PC-3 (cell line): ENCODE measurements at regions not wholly inside any gene's neighbourhood (a gene's known extent, or its start where the extent isn't known, plus 50 kb on each side); places are given as distances from the start of the nearest gene placed in this dataset.

Experiments used
- ATAC-seq: fragments of 200-7000 bp; cut with Tn5 transposase; 2 replicates; pipeline ENCODE4 v1.9.1; 2020; ENCODE audit warnings: mild to moderate bottlenecking, moderate library complexity
- BruUV-seq: library from RNA; stranded (reverse); fragments of 400-500 nt; replicated peaks from 2 replicates; lab custom pipeline; 2021; lab: Mats Ljungman, UMichigan
- CTCF ChIA-PET: fragments of 300-600 bp; sonication (Branson Sonifier 250); formaldehyde crosslinking; loops from one replicate; lab custom pipeline; 2022; ENCODE audit warnings: antibody characterized with exemption; lab: Charles Lee
- POLR2A ChIA-PET: fragments of 300-600 bp; sonication (Branson Sonifier 250); formaldehyde crosslinking; loops from one replicate; lab custom pipeline; 2022; ENCODE audit warnings: antibody characterized with exemption; ENCODE audit not compliant: unreplicated experiment; lab: Charles Lee
- DNase-seq: peaks from one replicate; pipeline ENCODE4 v3.0.0-alpha.2; 2015
- H2AFZ ChIP-seq: fragments of 300-600 bp; sonication (generic); 2 replicates; pipeline ENCODE4 v1.6.0; 2016; ENCODE audit warnings: antibody characterized with exemption, low read length
- H3F3A ChIP-seq: fragments of 300-600 bp; sonication (generic); one replicate; pipeline ENCODE4 v1.6.0; 2017; ENCODE audit warnings: antibody characterized with exemption, low read length, control low read depth, mild to moderate bottlenecking; ENCODE audit not compliant: unreplicated experiment
- H3K27ac ChIP-seq: fragments of 300-600 bp; sonication (generic); 2 replicates; pipeline ENCODE4 v1.5.1; 2016; ENCODE audit warnings: mild to moderate bottlenecking, low read length
- H3K27me3 ChIP-seq: fragments of 300-600 bp; sonication (generic); 2 replicates; pipeline ENCODE4 v1.6.1; 2016; ENCODE audit warnings: low read length, mixed read lengths
- H3K36me3 ChIP-seq: fragments of 300-600 bp; sonication (generic); 2 replicates; pipeline ENCODE4 v1.6.1; 2016; ENCODE audit warnings: low read depth, mixed run types, low read length, mixed read lengths
- H3K4me1 ChIP-seq: fragments of 300-600 bp; sonication (generic); 2 replicates; pipeline ENCODE4 v1.5.1; 2016; ENCODE audit warnings: low read length; ENCODE audit not compliant: insufficient read depth
- H3K4me2 ChIP-seq: fragments of 300-600 bp; sonication (generic); 2 replicates; pipeline ENCODE4 v1.6.0; 2016; ENCODE audit warnings: low read length
- H3K4me3 ChIP-seq: fragments of 300-600 bp; sonication (generic); 2 replicates; pipeline ENCODE4 v1.5.1; 2016; ENCODE audit warnings: mild to moderate bottlenecking, low read length, mixed read lengths
- H3K79me2 ChIP-seq: fragments of 300-600 bp; sonication (generic); 2 replicates; pipeline ENCODE4 v1.6.1; 2017; ENCODE audit warnings: low read length, mixed read lengths
- H3K9ac ChIP-seq: fragments of 300-600 bp; sonication (generic); 2 replicates; pipeline ENCODE4 v1.6.0; 2016; ENCODE audit warnings: mild to moderate bottlenecking, low read length
- H3K9me2 ChIP-seq: fragments of 300-600 bp; sonication (generic); replicated peaks from 2 replicates; pipeline ENCODE4 v1.6.1; 2016; ENCODE audit warnings: mixed run types, low read length, mixed read lengths
- H3K9me3 ChIP-seq: fragments of 300-600 bp; sonication (generic); 2 replicates; pipeline ENCODE4 v1.6.1; 2016; ENCODE audit warnings: low read length, mixed read lengths
- H4K20me1 ChIP-seq: fragments of 300-600 bp; sonication (generic); 2 replicates; pipeline ENCODE4 v1.6.1; 2016; ENCODE audit warnings: low read length, mixed read lengths
- EZH2 ChIP-seq: fragments of 300-600 bp; sonication (generic); IDR thresholded peaks from one replicate; pipeline ENCODE4 v1.6.1; 2017; ENCODE audit warnings: antibody characterized with exemption, mild to moderate bottlenecking, low read length; ENCODE audit not compliant: unreplicated experiment
- EZH2phosphoT487 ChIP-seq: fragments of 300-600 bp; sonication (generic); IDR thresholded peaks from 2 replicates; pipeline ENCODE4 v1.6.1; 2018; ENCODE audit warnings: mild to moderate bottlenecking, antibody characterized with exemption, low read length, borderline replicate concordance
- intact Hi-C: fragments of 100-400 bp; cut with micrococcal nuclease; formaldehyde crosslinking; loops from 2 replicates; pipeline ENCODE4 v1.9.0; 2023
- TF ChIP-seq, protein P1 (sequence below): fragments of 300-600 bp; sonication (generic); conservative IDR thresholded peaks from 2 replicates; pipeline ENCODE4 v1.5.1; 2017; ENCODE audit warnings: antibody characterized with exemption, low read depth, mild to moderate bottlenecking, low read length

DNA sequence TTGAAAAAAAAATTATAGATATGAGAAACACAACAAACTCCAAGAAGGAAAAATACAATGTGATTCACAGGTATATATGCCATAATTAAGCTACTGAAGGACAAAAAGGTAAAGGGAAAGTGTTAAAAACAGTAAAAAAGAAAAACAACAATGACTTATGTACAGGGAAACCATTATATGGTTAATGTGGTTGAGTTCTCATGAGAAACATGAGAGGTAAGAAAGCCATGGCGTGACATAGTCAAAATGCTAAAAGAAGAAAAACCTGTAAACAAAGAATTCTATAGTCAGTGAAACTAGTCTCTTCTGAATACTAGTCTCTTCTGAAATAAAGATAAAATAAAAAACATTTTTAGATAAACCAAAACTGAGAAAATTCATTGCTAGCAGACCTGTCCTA, 109.1 kb downstream of the NEDD1 start:
- Histone ChIP-seq H3K4me1 (no peaks in the 10 kb centered on the region), H3K4me3 (no peak overlapping the region), H2AFZ (no peak overlapping the region), H3K9ac (no peak overlapping the region), H4K20me1 (no peaks in the 10 kb centered on the region), H3K9me2 (no peaks in the 10 kb centered on the region), H3K9me3 (no peaks in the 10 kb centered on the region), H3F3A (no peaks in the 10 kb centered on the region), H3K27ac (no peak overlapping the region), H3K79me2 (no peaks in the 10 kb centered on the region), H3K4me2 (no peak overlapping the region), H3K36me3 (no peaks in the 10 kb centered on the region), H3K27me3 (peaks cover 19% of the 10 kb centered on the region)
- intact Hi-C loops, result no loop called here
- no TSS peak for BruUV-seq
- DNase-seq (no peak), ATAC-seq (no peak)
- TF ChIP-seq EZH2phosphoT487 (no peak), EZH2 (no peak)
- TF ChIP-seq, protein P1, sequence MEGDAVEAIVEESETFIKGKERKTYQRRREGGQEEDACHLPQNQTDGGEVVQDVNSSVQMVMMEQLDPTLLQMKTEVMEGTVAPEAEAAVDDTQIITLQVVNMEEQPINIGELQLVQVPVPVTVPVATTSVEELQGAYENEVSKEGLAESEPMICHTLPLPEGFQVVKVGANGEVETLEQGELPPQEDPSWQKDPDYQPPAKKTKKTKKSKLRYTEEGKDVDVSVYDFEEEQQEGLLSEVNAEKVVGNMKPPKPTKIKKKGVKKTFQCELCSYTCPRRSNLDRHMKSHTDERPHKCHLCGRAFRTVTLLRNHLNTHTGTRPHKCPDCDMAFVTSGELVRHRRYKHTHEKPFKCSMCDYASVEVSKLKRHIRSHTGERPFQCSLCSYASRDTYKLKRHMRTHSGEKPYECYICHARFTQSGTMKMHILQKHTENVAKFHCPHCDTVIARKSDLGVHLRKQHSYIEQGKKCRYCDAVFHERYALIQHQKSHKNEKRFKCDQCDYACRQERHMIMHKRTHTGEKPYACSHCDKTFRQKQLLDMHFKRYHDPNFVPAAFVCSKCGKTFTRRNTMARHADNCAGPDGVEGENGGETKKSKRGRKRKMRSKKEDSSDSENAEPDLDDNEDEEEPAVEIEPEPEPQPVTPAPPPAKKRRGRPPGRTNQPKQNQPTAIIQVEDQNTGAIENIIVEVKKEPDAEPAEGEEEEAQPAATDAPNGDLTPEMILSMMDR, result no peak
- ChIA-PET CTCF (no interaction called here), POLR2A (no interaction called here)

DNA sequence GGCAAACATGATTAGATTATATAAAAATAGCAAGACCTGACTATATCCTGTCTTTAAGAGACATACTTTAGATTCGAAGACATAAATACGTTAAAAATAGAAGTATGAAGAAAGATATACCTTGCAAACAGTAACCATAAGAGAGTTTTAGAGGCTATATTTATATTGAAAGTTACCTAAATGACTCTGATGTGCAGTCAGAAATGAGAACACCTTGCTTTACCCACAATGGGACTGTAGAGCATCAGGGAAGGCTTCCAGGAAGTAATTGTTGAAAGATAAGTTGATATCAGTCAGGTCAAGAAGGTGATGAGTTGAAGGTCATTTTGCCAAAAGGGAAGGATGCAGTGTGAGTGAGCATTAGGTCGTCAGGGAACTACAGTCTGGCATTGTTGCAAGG, 110.2 kb downstream of the NEDD1 start:
- H3K9me3 ChIP-seq, result no peaks in the 10 kb centered on the region
- H3K4me2 ChIP-seq, result no peak overlapping the region
- TF ChIP-seq EZH2, result no peak
- H3K4me3 ChIP-seq, result no peak overlapping the region
- ATAC-seq, result no peak
- CTCF ChIA-PET, result no interaction called here
- no peaks in the 10 kb centered on the region for H4K20me1 ChIP-seq
- H3K27ac ChIP-seq, result no peak overlapping the region
- no peaks in the 10 kb centered on the region for H3K4me1 ChIP-seq
- BruUV-seq, result no TSS peak
- intact Hi-C loops, result no loop called here
- no peaks in the 10 kb centered on the region for H3K36me3 ChIP-seq
- H3K27me3 ChIP-seq, result peaks cover 30% of the 10 kb centered on the region
- no peak overlapping the region for H2AFZ ChIP-seq
- H3K9me2 ChIP-seq, result no peaks in the 10 kb centered on the region
- no peak for DNase-seq
- POLR2A ChIA-PET, result no interaction called here
- H3K79me2 ChIP-seq, result no peaks in the 10 kb centered on the region
- H3F3A ChIP-seq, result no peaks in the 10 kb centered on the region
- H3K9ac ChIP-seq, result no peak overlapping the region

DNA sequence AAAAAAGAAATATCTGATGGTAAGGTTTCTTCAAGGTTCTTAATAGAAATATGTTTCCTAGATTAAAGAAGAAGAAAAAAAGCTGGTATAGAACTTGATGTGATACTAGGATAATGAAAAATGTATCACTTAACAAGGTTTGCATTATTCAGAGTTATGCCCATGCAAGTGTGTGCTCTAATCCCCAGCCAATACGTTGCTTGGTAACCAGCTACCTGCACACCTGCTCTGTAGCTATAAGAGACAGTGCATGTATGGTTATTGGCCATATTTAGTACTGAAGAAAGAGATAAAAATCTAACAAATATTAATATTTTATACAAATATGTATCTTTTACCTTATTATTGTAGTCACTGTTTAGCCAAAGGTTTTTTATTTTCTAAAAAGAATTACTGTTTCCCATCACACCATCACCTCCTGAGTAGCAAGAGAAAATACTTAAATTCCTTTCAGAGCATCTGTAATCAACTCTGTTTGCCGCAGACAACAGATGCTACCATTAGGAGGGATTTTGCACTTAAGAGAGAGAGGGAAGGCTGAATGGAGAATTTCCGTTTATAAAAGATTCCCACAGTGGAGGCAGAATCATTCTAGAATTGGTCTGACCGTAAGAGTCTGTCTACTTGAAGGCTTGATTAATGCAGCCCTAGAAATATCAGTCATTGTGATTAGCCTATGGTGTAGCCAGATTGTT, 115.6 kb downstream of the NEDD1 start:
- BruUV-seq, result no TSS peak
- Histone ChIP-seq H3K4me3 (no peak overlapping the region), H3K9ac (no peak overlapping the region), H3K9me2 (no peaks in the 10 kb centered on the region), H4K20me1 (no peaks in the 10 kb centered on the region), H3K79me2 (no peaks in the 10 kb centered on the region), H2AFZ (no peak overlapping the region), H3F3A (no peaks in the 10 kb centered on the region), H3K9me3 (no peaks in the 10 kb centered on the region), H3K4me1 (no peaks in the 10 kb centered on the region), H3K36me3 (no peaks in the 10 kb centered on the region), H3K27me3 (peaks cover 79% of the 10 kb centered on the region), H3K4me2 (no peak overlapping the region), H3K27ac (no peak overlapping the region)
- no peak for DNase-seq
- intact Hi-C loops, result no loop called here
- POLR2A ChIA-PET, result no interaction called here
- CTCF ChIA-PET, result no interaction called here
- TF ChIP-seq, protein P1, result no peak
- no peak for TF ChIP-seq EZH2
- TF ChIP-seq EZH2phosphoT487, result no peak
- ATAC-seq, result no peak
